ENCODE measurements at regions not wholly inside any gene's neighbourhood (a gene's known extent, or its start where the extent isn't known, plus 50 kb on each side); places are given as distances from the start of the nearest gene placed in this dataset.

DNA sequence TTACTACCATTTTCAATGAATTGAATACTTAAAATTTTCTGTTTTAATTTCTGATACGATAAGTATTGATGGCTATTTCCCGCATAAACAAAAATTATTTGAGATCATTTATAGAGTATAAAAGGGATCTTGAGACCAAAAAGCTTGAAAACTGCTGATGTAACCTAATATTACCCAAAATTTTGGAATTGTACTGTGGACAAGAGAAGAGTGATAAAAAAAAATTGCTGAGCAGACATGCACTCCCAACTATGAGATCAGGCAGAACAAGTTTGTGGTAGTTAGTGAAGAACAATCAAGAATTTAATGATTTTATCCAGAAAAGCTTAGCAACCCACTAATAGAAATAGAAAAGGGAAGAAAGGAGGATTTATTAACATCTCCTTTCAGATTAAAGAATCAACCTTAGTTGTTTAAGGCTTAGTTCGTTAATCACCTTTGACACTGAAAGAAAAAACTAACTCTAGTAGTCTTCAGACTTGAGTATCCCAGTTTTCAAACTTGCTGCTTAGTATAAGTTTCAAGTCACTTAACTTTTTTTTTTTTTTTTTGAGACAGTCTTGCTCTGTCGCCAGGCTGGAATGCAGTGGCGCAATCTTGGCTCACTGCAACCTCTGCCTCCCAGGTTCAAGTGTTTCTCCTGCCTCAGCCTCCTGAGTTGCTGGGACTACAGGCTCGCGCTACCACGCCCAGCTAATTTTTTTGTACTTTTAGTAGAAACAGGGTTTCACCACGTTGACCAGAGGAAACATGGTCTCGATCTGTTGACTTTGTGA is 50.6 kb upstream of the ZC3HAV1 start:
- no peak for DNase-seq

DNA sequence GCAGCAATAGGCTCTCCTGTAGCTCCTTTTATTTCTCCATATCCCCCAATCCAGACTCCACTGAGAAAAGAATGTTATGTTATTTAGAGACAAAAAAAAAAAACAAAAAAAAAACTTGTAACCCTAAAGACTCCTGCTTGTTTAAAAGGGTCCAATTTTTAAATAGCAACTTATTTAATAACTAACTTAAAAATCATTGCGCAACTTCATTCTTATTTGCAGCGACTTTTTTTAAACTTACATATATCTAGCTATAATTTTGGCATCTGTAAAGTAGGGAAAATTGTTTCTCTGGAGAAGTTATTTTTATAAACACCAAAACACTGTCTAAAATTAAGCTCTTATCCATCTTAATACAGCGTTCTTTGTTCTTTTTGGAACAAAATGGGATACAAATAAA is 59.0 kb upstream of the ZC3HAV1 start:
- DNase-seq = no peak

DNA sequence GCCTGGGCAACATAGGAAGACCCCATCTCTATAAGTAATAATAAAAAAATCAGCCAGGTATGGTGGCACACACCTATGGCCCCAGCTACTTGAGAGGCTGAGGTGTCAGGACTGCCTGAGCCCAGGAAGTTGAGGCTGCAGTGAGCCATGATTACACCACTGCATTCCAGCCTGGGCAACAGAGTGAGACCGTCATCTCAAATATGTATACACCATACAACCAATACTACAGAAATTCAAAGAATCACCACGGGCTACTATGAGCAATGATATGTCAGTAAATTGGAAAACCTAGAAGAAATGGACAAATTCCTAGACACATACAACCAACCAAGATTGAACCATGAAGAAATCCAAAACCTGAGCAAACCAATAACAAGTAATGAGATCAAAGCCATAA is 60.3 kb upstream of the ZC3HAV1 start:
- DNase-seq = no peak

DNA sequence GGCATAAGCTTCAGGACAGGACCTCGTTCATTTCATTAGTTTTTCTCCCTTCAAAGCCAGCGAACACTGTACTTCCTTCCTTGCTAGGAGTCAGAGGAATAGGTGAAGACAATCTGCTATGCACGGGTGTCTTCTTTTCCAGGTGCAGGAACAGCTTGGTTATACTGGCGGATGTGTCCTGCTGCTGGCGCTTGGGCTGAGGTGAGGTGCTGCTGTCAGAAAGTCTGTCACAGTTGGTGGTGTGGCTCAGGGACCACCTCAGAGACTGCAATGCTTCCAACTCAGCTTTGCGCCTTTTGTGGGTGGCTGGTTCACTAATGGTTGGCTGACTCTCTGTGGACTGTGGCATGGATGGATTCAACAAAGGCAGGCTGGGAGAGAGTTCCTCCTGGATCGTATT is 58.3 kb upstream of the UBN2 start:
- DNase-seq = no peak

DNA sequence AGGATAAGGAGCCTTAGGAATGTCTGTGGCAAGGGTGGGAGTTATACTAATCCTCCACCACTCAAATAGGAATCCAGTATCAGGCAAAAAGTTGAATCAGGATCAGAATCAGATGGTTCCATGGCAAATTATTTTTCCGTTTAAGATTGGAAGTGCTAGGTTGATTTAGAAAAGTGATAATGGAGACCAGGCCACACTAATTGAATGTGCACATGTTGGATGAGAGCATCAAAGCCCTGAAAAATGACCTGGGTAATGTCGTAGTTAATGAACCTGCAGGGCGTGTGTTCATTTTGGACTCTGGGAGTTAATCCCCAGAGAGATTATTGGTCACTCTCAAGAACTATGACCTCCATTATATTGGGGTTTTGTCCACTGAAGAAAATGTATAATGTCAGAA is 53.3 kb upstream of the UBN2 start:
- DNase-seq = no peak

DNA sequence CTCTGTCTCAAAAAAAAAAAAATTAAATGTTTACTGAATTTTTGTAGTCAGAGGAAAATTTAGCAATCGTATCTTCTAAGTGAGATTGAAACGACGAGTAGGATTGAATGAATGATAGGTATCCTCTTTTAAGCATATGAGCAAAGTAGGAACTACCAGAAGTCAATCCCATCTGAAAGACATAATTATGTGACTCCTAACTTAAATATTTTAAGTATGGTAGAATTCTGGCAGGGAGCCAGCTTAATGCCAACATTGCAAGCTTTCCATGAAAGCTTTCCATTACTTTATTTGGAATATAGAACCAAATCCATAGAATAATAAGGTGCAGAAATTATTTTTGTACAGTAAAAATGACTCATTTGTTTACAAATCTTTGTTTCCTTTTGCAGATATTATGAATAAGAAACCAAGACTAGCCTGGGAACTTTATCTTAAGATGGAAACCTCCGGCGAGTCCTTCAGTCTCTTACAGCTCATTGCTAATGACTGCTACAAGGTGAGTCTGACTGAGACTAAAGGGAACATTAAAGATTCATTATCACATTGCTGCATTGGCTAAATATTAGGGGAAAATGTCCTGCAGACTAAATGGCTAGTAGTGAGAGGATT is 50.2 kb upstream of the UBN2 start:
- peak; percentile 56 for DNase-seq

All from fibroblast of skin of right biceps (primary cell).